ENCODE measurements at regions not wholly inside any gene's neighbourhood (a gene's known extent, or its start where the extent isn't known, plus 50 kb on each side); places are given as distances from the start of the nearest gene placed in this dataset.
A peak's percentile ranks its signal among the peaks of the same experiment; 100 is the strongest.

- Histone ChIP-seq H3K56ac (ENCODE audit: extremely low read depth, insufficient read depth, low read length) (no peak overlapping the region), H3K4me2 (ENCODE audit: low read depth, low read length) (no peak overlapping the region), H4K20me1 (ENCODE audit: insufficient read depth, low read length) (no peaks in the 10 kb centered on the region), H2AFZ (replicated peaks; ENCODE audit: low read length, poor library complexity) (no peak overlapping the region), H3K36me3 (ENCODE audit: control insufficient read depth, insufficient read depth, low read length) (no peaks in the 10 kb centered on the region), H2BK5ac (ENCODE audit: low read depth, low read length, poor library complexity, severe bottlenecking) (no peak overlapping the region), H3K79me1 (ENCODE audit: low read depth in 1 of 2, low read length in 2 of 2) (no peaks in the 10 kb centered on the region), H4K5ac (ENCODE audit: low read depth, low read length) (no peak overlapping the region), H3K4me1 (ENCODE audit: control insufficient read depth, insufficient read depth, low read length) (peaks cover 8% of the 10 kb centered on the region), H2AK5ac (ENCODE audit: low read depth, low read length) (no peak overlapping the region), H3K9me1 (ENCODE audit: insufficient read depth, low read length) (peaks cover 8% of the 10 kb centered on the region; the same call in 1 of the 2 replicates), H2BK20ac (ENCODE audit: low read depth, low read length) (no peak overlapping the region), H3K27me3 (ENCODE audit: control insufficient read depth, insufficient read depth, low read length) (no peaks in the 10 kb centered on the region), H3K18ac (ENCODE audit: low read depth, low read length) (no peak overlapping the region), H4K8ac (ENCODE audit: low read depth in 2 of 2, low read length in 2 of 2) (no peak overlapping the region), H4K91ac (ENCODE audit: insufficient read depth, low read depth, low read length) (no peak overlapping the region), H3K4me3 (ENCODE audit: insufficient read depth, low read depth, low read length) (no peak overlapping the region), H3K9me3 (ENCODE audit: control insufficient read depth, insufficient read depth, low read length) (no peaks in the 10 kb centered on the region), H3K4ac (ENCODE audit: low read depth, low read length) (no peak overlapping the region), H3K14ac (replicated peaks; ENCODE audit: low read depth, low read length) (no peak overlapping the region), H2AK9ac (replicated peaks; ENCODE audit: low read depth, low read length, poor library complexity) (no peak overlapping the region), H3K23ac (ENCODE audit: low read depth, low read length) (no peak overlapping the region), H2BK15ac (ENCODE audit: low read depth, low read length) (no peak overlapping the region), H2BK120ac (ENCODE audit: low read depth, low read length) (no peak overlapping the region), H3K27ac (ENCODE audit: insufficient read depth, low read length) (no peak overlapping the region), H3K9ac (ENCODE audit: low read depth, low read length) (no peak overlapping the region)
- TF ChIP-seq, protein P1, sequence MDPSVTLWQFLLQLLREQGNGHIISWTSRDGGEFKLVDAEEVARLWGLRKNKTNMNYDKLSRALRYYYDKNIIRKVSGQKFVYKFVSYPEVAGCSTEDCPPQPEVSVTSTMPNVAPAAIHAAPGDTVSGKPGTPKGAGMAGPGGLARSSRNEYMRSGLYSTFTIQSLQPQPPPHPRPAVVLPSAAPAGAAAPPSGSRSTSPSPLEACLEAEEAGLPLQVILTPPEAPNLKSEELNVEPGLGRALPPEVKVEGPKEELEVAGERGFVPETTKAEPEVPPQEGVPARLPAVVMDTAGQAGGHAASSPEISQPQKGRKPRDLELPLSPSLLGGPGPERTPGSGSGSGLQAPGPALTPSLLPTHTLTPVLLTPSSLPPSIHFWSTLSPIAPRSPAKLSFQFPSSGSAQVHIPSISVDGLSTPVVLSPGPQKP (IDR thresholded peaks at IDR 0.05; ENCODE audit: borderline replicate concordance, low read depth, low read length): no peak
- no peak for TF ChIP-seq RCOR1 (IDR thresholded peaks at IDR 0.05; ENCODE audit: insufficient replicate concordance, low read length)
- no peak for TF ChIP-seq SMC3 (IDR thresholded peaks at IDR 0.05; ENCODE audit: low read depth, low read length)
- TF ChIP-seq, protein P2, sequence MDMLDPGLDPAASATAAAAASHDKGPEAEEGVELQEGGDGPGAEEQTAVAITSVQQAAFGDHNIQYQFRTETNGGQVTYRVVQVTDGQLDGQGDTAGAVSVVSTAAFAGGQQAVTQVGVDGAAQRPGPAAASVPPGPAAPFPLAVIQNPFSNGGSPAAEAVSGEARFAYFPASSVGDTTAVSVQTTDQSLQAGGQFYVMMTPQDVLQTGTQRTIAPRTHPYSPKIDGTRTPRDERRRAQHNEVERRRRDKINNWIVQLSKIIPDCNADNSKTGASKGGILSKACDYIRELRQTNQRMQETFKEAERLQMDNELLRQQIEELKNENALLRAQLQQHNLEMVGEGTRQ (IDR thresholded peaks at IDR 0.05; ENCODE audit: low read depth, low read length): no peak
- TF ChIP-seq MAFK (IDR thresholded peaks at IDR 0.05; ENCODE audit: low read depth, low read length): no peak
- TF ChIP-seq MAZ (IDR thresholded peaks at IDR 0.05; ENCODE audit: borderline replicate concordance, low read depth, low read length): no peak
- TF ChIP-seq BHLHE40 (IDR thresholded peaks at IDR 0.05; ENCODE audit: low read depth, low read length): no peak
- intact Hi-C loops (cut with micrococcal nuclease): no loop called here
- DNase-seq (peak; percentile 26), ATAC-seq (ENCODE audit: low read depth) (peak; percentile 59)
- dilution Hi-C loops (cut with HindIII; ENCODE audit: low sequenced_read_pairs, unreplicated experiment): no loop called here
- CTCF ChIA-PET: no interaction called here
- in situ Hi-C loops (cut with MboI; ENCODE audit: low sequenced_read_pairs): no loop called here
- no TSS peak for BruUV-seq (replicated peaks)
- POLR2A ChIA-PET (ENCODE audit: unreplicated experiment): no interaction called here
Observed at GRCh38 chr7:115101199-115101598, 179.3 kb downstream of the MDFIC start.
